Activated T-cell treated with anti-CD3 and anti-CD28 coated beads, Interleukin-2, amount 50 U/mL, for 48 hours (primary cell): ENCODE measurements at regions not wholly inside any gene's neighbourhood (a gene's known extent, or its start where the extent isn't known, plus 50 kb on each side); places are given as distances from the start of the nearest gene placed in this dataset.

Source experiments
- DNase-seq, 2 experiments: peaks; one replicate each; pipeline ENCODE4 v3.0.0-alpha.2; 2020

- DNase-seq, result no peak
Measured at GRCh38 chr11:112797092-112797491, 164.1 kb upstream of the NCAM1 start.

GRCh38 chr11:112797648-112798293 is 163.4 kb upstream of the NCAM1 start:
- DNase-seq, result peak; percentile 30

GRCh38 chr11:112801025-112801816 is 160.0 kb upstream of the NCAM1 start:
- DNase-seq, result no peak

- no peak for DNase-seq
Measured at GRCh38 chr11:112801817-112802088, 159.5 kb upstream of the NCAM1 start.

GRCh38 chr11:112805658-112806057 is 155.6 kb upstream of the NCAM1 start:
- DNase-seq, result no peak

- DNase-seq, result no peak
Measured at GRCh38 chr11:112806256-112806655, 155.0 kb upstream of the NCAM1 start.

GRCh38 chr11:112806876-112807275 is 154.3 kb upstream of the NCAM1 start:
- no peak for DNase-seq

- DNase-seq, result no peak
Measured at GRCh38 chr11:112809429-112809828, 151.8 kb upstream of the NCAM1 start.

GRCh38 chr11:112810951-112811350 is 150.3 kb upstream of the NCAM1 start:
- DNase-seq, result no peak

GRCh38 chr11:112811783-112812182 is 149.4 kb upstream of the NCAM1 start:
- no peak for DNase-seq

- DNase-seq, result no peak
Measured at GRCh38 chr11:112812729-112813128, 148.5 kb upstream of the NCAM1 start.

- DNase-seq, result no peak
Measured at GRCh38 chr11:112814168-112814567, 147.1 kb upstream of the NCAM1 start.

- DNase-seq, result no peak
Measured at GRCh38 chr11:112817376-112817775, 143.8 kb upstream of the NCAM1 start.

- no peak for DNase-seq
Measured at GRCh38 chr11:112822478-112823274, 138.5 kb upstream of the NCAM1 start.

- no peak for DNase-seq
Measured at GRCh38 chr11:112826026-112826425, 135.2 kb upstream of the NCAM1 start.

GRCh38 chr11:112826788-112827187 is 134.4 kb upstream of the NCAM1 start:
- DNase-seq, result no peak

- DNase-seq, result no peak
Measured at GRCh38 chr11:112828421-112828820, 132.8 kb upstream of the NCAM1 start.

GRCh38 chr11:112829971-112830654 is 131.1 kb upstream of the NCAM1 start:
- DNase-seq, result no peak

- no peak for DNase-seq
Measured at GRCh38 chr11:112831041-112831440, 130.2 kb upstream of the NCAM1 start.

GRCh38 chr11:112831969-112832766 is 129.1 kb upstream of the NCAM1 start:
- no peak for DNase-seq

- no peak for DNase-seq
Measured at GRCh38 chr11:112834277-112834755, 126.9 kb upstream of the NCAM1 start.

- DNase-seq, result no peak
Measured at GRCh38 chr11:112835591-112836255, 125.5 kb upstream of the NCAM1 start.
